Mucosa of descending colon (tissue), 3 donors: ENCODE measurements at regions not wholly inside any gene's neighbourhood (a gene's known extent, or its start where the extent isn't known, plus 50 kb on each side); places are given as distances from the start of the nearest gene placed in this dataset.

ENCODE experiments used
- ATAC-seq: fragments of 200-7000 bp; cut with Tn5 transposase; one replicate; pipeline ENCODE4 v1.9.1; 2020; ENCODE audit warnings: mild to moderate bottlenecking, moderate library complexity
- DNase-seq, 3 donors: peaks; one replicate each; pipeline ENCODE4 v3.0.0-alpha.2; 2020
- H3K36me3 ChIP-seq: fragments of 200-600 bp; one replicate; pipeline ENCODE4 v1.8.0; 2021; ENCODE audit warnings: low read depth, mild to moderate bottlenecking
- H3K4me1 ChIP-seq: fragments of 200-600 bp; one replicate; pipeline ENCODE4 v1.8.0; 2021; ENCODE audit warnings: low read depth, mild to moderate bottlenecking
- H3K4me3 ChIP-seq: fragments of 200-600 bp; one replicate; pipeline ENCODE4 v1.8.0; 2021; ENCODE audit warnings: mild to moderate bottlenecking
- H3K9me3 ChIP-seq: fragments of 200-600 bp; one replicate; pipeline ENCODE4 v1.8.0; 2021; ENCODE audit warnings: mild to moderate bottlenecking
- intact Hi-C, 2 donors: fragments of 100-400 bp; cut with DNase I in 1 of 2; cut with micrococcal nuclease in 1 of 2; formaldehyde crosslinking; loops; one replicate each; pipeline versions ENCODE4 v1.11.0 to v1.11.1; 2022; cut with DNase I, micrococcal nuclease
- TF ChIP-seq, protein P1 (sequence below): fragments of 200-600 bp; IDR thresholded peaks from one replicate; pipeline ENCODE4 v1.8.0; 2022; ENCODE audit warnings: antibody characterized with exemption, mild to moderate bottlenecking
- donor health status: DM: no; HTN: no; CAD: no; lungs with moderate emphysema.
- donor health status: DM: no; HTN: no; CAD: no.
- donor health status: DM: no; HTN: yes; CAD: no.

DNA sequence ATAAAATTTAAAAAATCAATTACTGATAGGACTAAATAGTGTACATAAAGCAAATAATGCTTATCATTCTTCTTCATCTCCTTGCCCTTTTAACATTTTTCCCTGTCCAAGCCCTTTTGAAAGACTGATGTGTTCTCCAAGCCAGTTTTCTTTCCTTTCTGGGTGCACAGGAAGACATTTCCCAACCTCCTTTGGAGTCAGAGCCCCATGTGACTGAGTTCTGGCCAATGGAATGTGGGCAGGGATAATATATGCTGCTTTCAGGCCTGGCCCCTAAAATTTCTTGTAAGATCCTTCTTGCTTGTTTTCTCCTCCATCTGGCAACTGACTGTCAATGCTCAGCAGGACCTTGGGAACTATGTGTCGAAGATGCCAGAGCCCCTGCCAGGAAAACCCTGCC, 197.5 kb downstream of the EMX2 start:
- TF ChIP-seq, protein P1, sequence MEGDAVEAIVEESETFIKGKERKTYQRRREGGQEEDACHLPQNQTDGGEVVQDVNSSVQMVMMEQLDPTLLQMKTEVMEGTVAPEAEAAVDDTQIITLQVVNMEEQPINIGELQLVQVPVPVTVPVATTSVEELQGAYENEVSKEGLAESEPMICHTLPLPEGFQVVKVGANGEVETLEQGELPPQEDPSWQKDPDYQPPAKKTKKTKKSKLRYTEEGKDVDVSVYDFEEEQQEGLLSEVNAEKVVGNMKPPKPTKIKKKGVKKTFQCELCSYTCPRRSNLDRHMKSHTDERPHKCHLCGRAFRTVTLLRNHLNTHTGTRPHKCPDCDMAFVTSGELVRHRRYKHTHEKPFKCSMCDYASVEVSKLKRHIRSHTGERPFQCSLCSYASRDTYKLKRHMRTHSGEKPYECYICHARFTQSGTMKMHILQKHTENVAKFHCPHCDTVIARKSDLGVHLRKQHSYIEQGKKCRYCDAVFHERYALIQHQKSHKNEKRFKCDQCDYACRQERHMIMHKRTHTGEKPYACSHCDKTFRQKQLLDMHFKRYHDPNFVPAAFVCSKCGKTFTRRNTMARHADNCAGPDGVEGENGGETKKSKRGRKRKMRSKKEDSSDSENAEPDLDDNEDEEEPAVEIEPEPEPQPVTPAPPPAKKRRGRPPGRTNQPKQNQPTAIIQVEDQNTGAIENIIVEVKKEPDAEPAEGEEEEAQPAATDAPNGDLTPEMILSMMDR, result no peak
- ATAC-seq, result no peak
- H3K4me1 ChIP-seq, result no peaks in the 10 kb centered on the region
- no peaks in the 10 kb centered on the region for H3K9me3 ChIP-seq
- no peaks in the 10 kb centered on the region for H3K36me3 ChIP-seq
- no peak for DNase-seq
- no peak overlapping the region for H3K4me3 ChIP-seq
- intact Hi-C loops, result no loop called here

DNA sequence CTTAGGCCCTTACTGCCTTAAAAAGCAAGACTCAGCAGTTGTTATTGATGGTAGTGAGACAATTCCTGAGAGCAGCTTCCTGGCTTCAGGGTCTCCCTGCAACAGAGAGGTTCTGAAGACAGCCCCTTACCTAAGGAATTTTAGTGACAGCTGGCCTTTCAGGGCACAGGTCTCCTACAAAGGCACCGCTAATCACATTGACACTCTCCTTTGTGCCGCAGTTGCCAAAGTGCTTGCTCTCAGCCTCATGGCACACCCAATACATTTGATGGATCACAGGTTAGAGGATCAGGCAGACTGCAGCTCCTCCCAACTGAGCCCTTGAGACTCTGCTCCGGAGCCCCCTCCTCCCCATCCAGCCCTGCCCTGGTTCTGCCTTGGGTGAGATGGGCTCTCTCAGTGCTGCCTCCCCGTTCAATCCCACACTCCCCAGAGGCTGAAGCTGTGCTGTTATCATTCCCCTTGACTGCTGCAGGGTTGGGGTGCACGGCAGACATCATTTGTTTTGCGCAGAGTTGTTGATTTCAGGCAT, 198.2 kb downstream of the EMX2 start:
- TF ChIP-seq, protein P1, result no peak
- intact Hi-C loops, result no loop called here
- Histone ChIP-seq H3K4me1 (no peaks in the 10 kb centered on the region), H3K4me3 (no peak overlapping the region), H3K9me3 (no peaks in the 10 kb centered on the region), H3K36me3 (no peaks in the 10 kb centered on the region)
- ATAC-seq (no peak), DNase-seq (no peak)

DNA sequence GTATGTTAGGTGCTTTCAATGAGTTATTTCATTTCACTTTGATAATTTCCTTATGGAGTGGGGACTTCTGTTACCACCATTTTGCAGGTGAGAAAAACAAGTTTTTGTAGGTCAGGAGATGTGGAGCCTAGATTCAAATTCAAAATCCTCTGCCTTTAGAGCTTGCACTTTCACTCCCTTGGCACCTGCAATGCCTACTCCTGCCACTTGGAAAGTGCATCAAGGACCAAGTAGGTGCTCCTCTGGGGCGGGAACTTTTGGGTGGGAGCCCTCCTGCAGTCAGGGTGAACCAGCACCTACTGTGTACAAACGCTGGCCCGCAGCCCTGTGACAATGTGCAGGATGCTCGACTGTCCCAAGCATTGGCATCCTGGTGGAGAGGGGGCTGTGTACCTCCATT, 199.0 kb downstream of the EMX2 start:
- no peaks in the 10 kb centered on the region for H3K9me3 ChIP-seq
- TF ChIP-seq, protein P1, result no peak
- no peak overlapping the region for H3K4me3 ChIP-seq
- intact Hi-C loops, result no loop called here
- ATAC-seq, result no peak
- DNase-seq, result no peak
- H3K4me1 ChIP-seq, result no peaks in the 10 kb centered on the region
- no peaks in the 10 kb centered on the region for H3K36me3 ChIP-seq

DNA sequence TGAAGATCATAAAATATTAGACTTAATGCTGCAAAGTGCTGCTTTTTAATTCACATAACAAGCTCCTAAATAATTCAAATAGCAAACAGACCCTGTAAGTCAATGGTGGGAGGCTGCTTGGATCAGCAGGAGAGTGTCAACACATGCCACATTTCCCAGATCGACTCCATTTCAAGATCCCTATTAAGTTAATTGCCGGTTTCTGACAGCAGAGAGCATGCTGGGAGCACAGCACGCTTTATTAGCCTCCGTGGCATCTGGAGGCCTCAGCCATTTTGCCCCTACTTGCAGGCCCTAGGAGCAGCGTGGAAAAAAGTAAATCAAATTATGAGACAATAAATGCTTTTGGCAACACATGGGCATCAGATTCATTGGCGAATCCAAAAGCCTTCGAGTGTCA, 201.0 kb downstream of the EMX2 start:
- H3K4me1 ChIP-seq, result no peaks in the 10 kb centered on the region

DNA sequence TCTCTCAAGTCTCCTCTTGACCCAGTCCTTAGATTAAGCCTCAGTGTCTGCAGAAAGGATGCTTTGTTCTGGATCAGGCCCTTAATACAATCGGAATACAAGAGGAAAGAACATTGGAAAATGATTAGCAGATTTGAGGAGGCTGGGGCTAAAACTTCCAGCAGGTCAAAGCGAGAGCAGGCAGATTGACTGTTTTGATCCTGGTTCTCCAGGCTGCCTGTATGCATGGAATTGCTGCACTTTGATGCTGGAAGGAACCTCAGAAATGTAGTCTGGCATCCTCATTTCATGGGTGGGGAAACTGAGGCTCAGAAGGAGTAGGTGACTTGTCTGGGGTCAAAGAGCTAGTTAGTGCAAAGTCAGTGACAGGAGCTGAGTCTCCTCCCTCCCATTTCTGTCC, 202.8 kb downstream of the EMX2 start:
- DNase-seq (no peak), ATAC-seq (no peak)
- no peaks in the 10 kb centered on the region for H3K4me1 ChIP-seq
- H3K36me3 ChIP-seq, result no peaks in the 10 kb centered on the region
- intact Hi-C loops, result no loop called here
- H3K9me3 ChIP-seq, result no peaks in the 10 kb centered on the region
- no peak overlapping the region for H3K4me3 ChIP-seq
- TF ChIP-seq, protein P1, result no peak

More for the DNA sequence above, 201.0 kb downstream of the EMX2 start:
- H3K9me3 ChIP-seq, result no peaks in the 10 kb centered on the region
- H3K4me3 ChIP-seq, result no peak overlapping the region
- TF ChIP-seq, protein P1, result no peak
- intact Hi-C loops, result no loop called here
- ATAC-seq, result no peak
- no peak for DNase-seq
- no peaks in the 10 kb centered on the region for H3K36me3 ChIP-seq
